Gastrocnemius medialis (tissue), 4 donors: ENCODE measurements at regions not wholly inside any gene's neighbourhood (a gene's known extent, or its start where the extent isn't known, plus 50 kb on each side); places are given as distances from the start of the nearest gene placed in this dataset.
A peak's percentile ranks its signal among the peaks of the same experiment; 100 is the strongest.
"Not testable (repeated sequence)": the region's sequence is repeated elsewhere in the genome, so short reads cannot be mapped to it uniquely, and the experiment has no call there.

ENCODE experiments used
- ATAC-seq, 2 donors: fragments of 150-250 bp; one replicate each; pipeline ENCODE4 v1.9.1; 2016
- DNase-seq, 2 donors: peaks; one replicate each; pipeline ENCODE4 v3.0.0-alpha.2; 2019
- H3K27ac ChIP-seq, 4 donors: fragments of 200-600 bp; sonication (generic); 1 replicate in 1 of 4; 2 replicates in 3 of 4; pipeline ENCODE4 v1.5.1; 2016 to 2018; ENCODE audit warnings: mild to moderate bottlenecking in 2 of 4, moderate library complexity in 1 of 4
- H3K27me3 ChIP-seq, 3 donors: fragments of 200-600 bp; sonication (generic) in 2 of 3; 1 replicate in 1 of 3; 2 replicates in 2 of 3; pipeline versions ENCODE4 v1.5.1 to v1.6.0; 2016 to 2019; ENCODE audit warnings: mild to moderate bottlenecking in 1 of 3, moderate library complexity in 1 of 3
- H3K36me3 ChIP-seq, 2 donors: fragments of 200-600 bp; sonication (generic) in 1 of 2; one replicate each; pipeline ENCODE4 v1.5.1; 2017 to 2018
- H3K4me1 ChIP-seq, 2 donors: fragments of 200-600 bp; sonication (generic) in 1 of 2; one replicate each; pipeline ENCODE4 v1.5.1; 2016 to 2017; ENCODE audit warnings: mild to moderate bottlenecking in 2 of 2
- H3K4me3 ChIP-seq, 4 donors: fragments of 200-600 bp; sonication (generic) in 3 of 4; 1 replicate in 1 of 4; 2 replicates in 3 of 4; pipeline ENCODE4 v1.5.1; 2016 to 2019; ENCODE audit warnings: mild to moderate bottlenecking in 2 of 4
- H3K9me3 ChIP-seq, 3 donors: fragments of 200-600 bp; sonication (generic) in 2 of 3; 1 replicate in 1 of 3; 2 replicates in 2 of 3; pipeline ENCODE4 v1.5.1; 2016 to 2019
- CTCF ChIP-seq, 5 experiments: fragments of 450-650 bp in 3 of 5; fragments of 200-600 bp in 2 of 5; sonication (generic) in 2 of 5; IDR thresholded peaks in 4 of 5; conservative IDR thresholded peaks in 1 of 5; 1 replicate in 4 of 5; 2 replicates in 1 of 5; pipeline ENCODE4 v1.5.1; 2016 to 2019; ENCODE audit warnings: antibody characterized with exemption in 5 of 5, mild to moderate bottlenecking in 3 of 5, moderate library complexity in 3 of 5
- POLR2A ChIP-seq, 2 donors: fragments of 450-650 bp; IDR thresholded peaks; one replicate each; pipeline ENCODE4 v1.6.1; 2017; ENCODE audit warnings: antibody characterized with exemption in 2 of 2, mild to moderate bottlenecking in 2 of 2, moderate library complexity in 2 of 2
- in situ Hi-C, 4 donors: fragments of 200-750 bp; cut with MboI; loops; one replicate each; pipeline versions ENCODE4 v1.15.0 to v1.8.0; 2017; ENCODE audit warnings: low sequenced_read_pairs in 4 of 4
- intact Hi-C: fragments of 100-400 bp; cut with DNase I; formaldehyde crosslinking; loops from one replicate; pipeline ENCODE4 v1.15.1; 2023; ENCODE audit warnings: low total_unique reads

- intact Hi-C loops (no loop called here), in situ Hi-C loops (no loop called here)
- Histone ChIP-seq H3K4me3 (no peak overlapping the region), H3K9me3 (no peaks in the 10 kb centered on the region), H3K27ac (no peak overlapping the region), H3K4me1 (peaks cover 0 to 7% of the 10 kb centered on the region in 2 donors), H3K27me3 (no peaks in the 10 kb centered on the region), H3K36me3 (no peaks in the 10 kb centered on the region)
- TF ChIP-seq POLR2A (IDR thresholded peaks at IDR 0.05) = no peak
- TF ChIP-seq CTCF (IDR thresholded peaks at IDR 0.05 in 4 of 5, conservative IDR thresholded peaks at IDR 0.05 in 1 of 5) = no peak
- DNase-seq = no peak
- ATAC-seq = peak in 1 of 2 donors; percentile 33
Measured at GRCh38 chr11:12585861-12586260, 88.4 kb upstream of the TEAD1 start.

GRCh38 chr11:12587333-12587991 is 86.8 kb upstream of the TEAD1 start:
- no peak overlapping the region for H3K4me3 ChIP-seq
- no peak for ATAC-seq
- H3K36me3 ChIP-seq = no peaks in the 10 kb centered on the region
- in situ Hi-C loops (no loop called here), intact Hi-C loops (no loop called here)
- H3K27me3 ChIP-seq = no peaks in the 10 kb centered on the region
- TF ChIP-seq CTCF (IDR thresholded peaks at IDR 0.05 in 4 of 5, conservative IDR thresholded peaks at IDR 0.05 in 1 of 5) (no peak), POLR2A (IDR thresholded peaks at IDR 0.05) (no peak)
- DNase-seq = no peak
- no peaks in the 10 kb centered on the region for H3K9me3 ChIP-seq
- H3K27ac ChIP-seq = no peak overlapping the region
- peaks cover 0 to 7% of the 10 kb centered on the region in 2 donors for H3K4me1 ChIP-seq

- TF ChIP-seq CTCF (IDR thresholded peaks at IDR 0.05 in 4 of 5, conservative IDR thresholded peaks at IDR 0.05 in 1 of 5) (no peak), POLR2A (IDR thresholded peaks at IDR 0.05) (no peak)
- in situ Hi-C loops = no loop called here
- no peak overlapping the region for H3K4me3 ChIP-seq
- H3K27ac ChIP-seq = no peak overlapping the region
- H3K4me1 ChIP-seq = no peaks in the 10 kb centered on the region
- intact Hi-C loops = no loop called here
- no peaks in the 10 kb centered on the region for H3K27me3 ChIP-seq
- DNase-seq (no peak), ATAC-seq (no peak)
- no peaks in the 10 kb centered on the region for H3K36me3 ChIP-seq
- no peaks in the 10 kb centered on the region for H3K9me3 ChIP-seq
Measured at GRCh38 chr11:12591706-12592105, 82.5 kb upstream of the TEAD1 start.

GRCh38 chr11:12592283-12592682 is 81.9 kb upstream of the TEAD1 start:
- H3K4me3 ChIP-seq = no peak overlapping the region
- H3K27ac ChIP-seq = no peak overlapping the region
- intact Hi-C loops = no loop called here
- TF ChIP-seq CTCF (IDR thresholded peaks at IDR 0.05 in 4 of 5, conservative IDR thresholded peaks at IDR 0.05 in 1 of 5) = no peak
- no peak for TF ChIP-seq POLR2A (IDR thresholded peaks at IDR 0.05)
- in situ Hi-C loops = no loop called here
- no peak for DNase-seq
- no peaks in the 10 kb centered on the region for H3K4me1 ChIP-seq
- ATAC-seq = no peak
- H3K27me3 ChIP-seq = no peaks in the 10 kb centered on the region
- H3K36me3 ChIP-seq = no peaks in the 10 kb centered on the region
- no peaks in the 10 kb centered on the region for H3K9me3 ChIP-seq

- intact Hi-C loops, H3K9me3 ChIP-seq, H3K27me3 ChIP-seq, in situ Hi-C loops, H3K36me3 ChIP-seq, H3K4me3 ChIP-seq, H3K4me1 ChIP-seq, DNase-seq, ATAC-seq, H3K27ac ChIP-seq: not testable (repeated sequence)
Measured at GRCh38 chr11:12595089-12595847, 79.0 kb upstream of the TEAD1 start.
